ENCODE measurements at regions not wholly inside any gene's neighbourhood (a gene's known extent, or its start where the extent isn't known, plus 50 kb on each side); places are given as distances from the start of the nearest gene placed in this dataset.

DNA sequence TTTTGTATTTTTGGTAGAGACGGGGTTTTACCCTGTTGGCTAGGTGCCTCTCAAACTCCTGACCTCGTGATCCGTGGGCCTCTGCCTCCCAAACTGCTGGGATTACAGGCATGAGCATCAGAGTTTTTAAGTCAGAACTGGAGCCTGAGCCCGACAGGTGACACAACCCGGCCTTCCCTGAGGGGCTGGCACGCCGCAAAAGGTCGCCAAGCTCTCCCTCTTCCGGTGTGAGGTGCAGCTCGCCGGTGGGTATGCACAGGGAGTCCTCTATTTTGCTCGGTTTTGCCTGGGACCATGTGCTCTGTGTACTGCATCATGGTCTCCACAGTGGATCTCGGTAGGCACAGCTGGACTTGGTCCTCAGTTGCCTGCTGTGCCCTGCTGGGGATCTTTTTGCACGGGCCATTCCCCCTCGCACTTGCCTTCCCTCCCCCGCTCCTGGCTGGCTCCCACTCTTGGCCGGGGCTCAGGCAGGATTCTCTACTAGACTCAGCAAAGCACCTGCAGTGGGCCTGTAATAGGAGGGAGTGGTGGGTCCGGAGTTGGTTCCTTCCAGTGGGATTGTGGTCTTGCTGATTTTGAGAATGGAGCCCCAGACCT, 101.2 kb upstream of the KLF13 start:
- no peak for ATAC-seq (replicated peaks in 6 of 8)
- H3K4me3 ChIP-seq, result no peak overlapping the region
- H3K27ac ChIP-seq, result no peak overlapping the region
- in situ Hi-C loops (cut with MboI; ENCODE audit: low pct_unique_long_range_greater_than_20kb in 2 of 9, low sequenced_read_pairs in 9 of 9, unreplicated experiment in 9 of 9), result no loop called here
- WGBS, 10 experiments, result 40 to 100% (median 96%) methylated on average over 1 to 9 of the region's 18 CpGs; no CpG with 5 or more reads in 3 of the 10 experiments
- peaks cover 16 to 18% of the 10 kb centered on the region in 2 donors for H3K4me1 ChIP-seq (replicated peaks in 1 of 2)

DNA sequence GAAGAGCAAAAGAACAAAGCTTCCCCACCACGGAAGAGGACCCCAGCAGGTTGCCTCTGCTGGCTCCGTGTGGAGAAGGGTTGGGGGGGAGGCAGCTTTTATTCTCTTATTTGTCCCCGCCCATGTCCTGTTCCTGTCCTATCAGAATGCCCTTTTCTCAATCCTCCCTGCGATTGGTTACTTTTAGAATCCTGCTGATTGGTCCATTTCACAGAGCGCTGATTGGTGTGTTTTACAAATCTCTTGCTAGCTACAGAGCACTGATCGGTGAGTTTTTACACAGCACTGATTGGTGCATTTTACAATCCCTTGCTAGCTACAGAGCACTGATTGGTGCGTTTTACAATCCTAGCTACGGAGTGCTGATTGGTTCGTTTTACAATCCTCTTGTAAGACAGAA, 100.6 kb upstream of the KLF13 start:
- H3K4me3 ChIP-seq, result no peak overlapping the region
- no peak for ATAC-seq (replicated peaks in 6 of 8)
- in situ Hi-C loops (cut with MboI; ENCODE audit: low pct_unique_long_range_greater_than_20kb in 2 of 9, low sequenced_read_pairs in 9 of 9, unreplicated experiment in 9 of 9), result no loop called here
- 84 to 100% (median 94%) methylated on average over 1 to 9 of the region's 9 CpGs; no CpG with 5 or more reads in 3 of the 10 experiments for WGBS, 10 experiments
- peaks cover 15 to 16% of the 10 kb centered on the region in 2 donors for H3K4me1 ChIP-seq (replicated peaks in 1 of 2)
- no peak overlapping the region for H3K27ac ChIP-seq

DNA sequence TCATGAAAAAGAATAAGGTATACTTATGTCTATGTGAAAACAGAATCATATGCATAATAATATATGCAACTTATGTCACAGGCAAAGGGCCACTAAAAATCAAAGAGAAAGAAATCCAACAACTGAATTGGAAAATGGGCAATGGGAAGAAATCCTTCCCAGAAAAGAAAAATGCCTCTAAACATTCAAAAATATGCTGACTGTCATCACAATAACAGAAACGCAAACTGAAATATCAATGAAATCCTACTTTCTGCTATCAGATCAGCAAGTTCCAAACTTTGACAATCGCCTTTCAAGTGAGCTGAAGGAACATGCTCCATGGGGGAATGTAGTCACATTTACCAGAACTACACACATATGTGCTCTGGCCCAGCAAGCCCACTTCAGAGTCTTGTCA, 99.4 kb upstream of the KLF13 start:
- no peak overlapping the region for H3K27ac ChIP-seq
- in situ Hi-C loops (cut with MboI; ENCODE audit: low pct_unique_long_range_greater_than_20kb in 2 of 9, low sequenced_read_pairs in 9 of 9, unreplicated experiment in 9 of 9), result no loop called here

DNA sequence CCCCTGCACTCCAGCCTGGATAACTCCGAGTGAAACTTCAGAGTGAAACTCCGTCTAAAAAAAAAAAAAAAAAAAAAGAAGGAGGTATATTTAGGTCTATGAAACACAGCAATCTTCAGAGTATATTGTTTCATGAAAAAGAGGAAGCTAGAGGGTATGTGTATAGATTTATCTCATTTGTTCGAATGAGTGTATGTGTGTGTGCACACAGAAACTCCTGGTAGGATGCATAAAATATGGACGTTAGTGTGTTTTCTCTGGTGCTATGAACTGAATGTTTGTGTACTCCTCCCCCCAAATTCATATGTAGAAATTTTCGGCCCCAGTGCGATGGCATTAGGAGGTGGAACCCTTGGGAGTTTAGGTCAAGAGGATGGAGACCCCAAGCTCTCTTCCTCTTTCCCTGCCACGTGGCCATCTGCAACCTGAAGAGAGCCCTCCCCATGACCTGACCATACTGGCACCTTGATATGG, 98.6 kb upstream of the KLF13 start:
- H3K4me1 ChIP-seq (replicated peaks in 1 of 2), result peaks cover 10 to 15% of the 10 kb centered on the region in 2 donors
- H3K4me3 ChIP-seq, result no peak overlapping the region
- in situ Hi-C loops (cut with MboI; ENCODE audit: low pct_unique_long_range_greater_than_20kb in 2 of 9, low sequenced_read_pairs in 9 of 9, unreplicated experiment in 9 of 9), result no loop called here
- 19 to 93% (median 73%) methylated on average over 1 to 7 of the region's 7 CpGs for WGBS, 10 experiments
- ATAC-seq (replicated peaks in 6 of 8), result no peak
- no peak overlapping the region for H3K27ac ChIP-seq

More for the DNA sequence above, 99.4 kb upstream of the KLF13 start:
- peaks cover 10 to 15% of the 10 kb centered on the region in 2 donors for H3K4me1 ChIP-seq (replicated peaks in 1 of 2)
- no peak overlapping the region for H3K4me3 ChIP-seq
- no peak for ATAC-seq (replicated peaks in 6 of 8)
- 35 to 92% (median 83%) methylated on average over 1 to 2 of the region's 2 CpGs; no CpG with 5 or more reads in 1 of the 10 experiments for WGBS, 10 experiments

DNA sequence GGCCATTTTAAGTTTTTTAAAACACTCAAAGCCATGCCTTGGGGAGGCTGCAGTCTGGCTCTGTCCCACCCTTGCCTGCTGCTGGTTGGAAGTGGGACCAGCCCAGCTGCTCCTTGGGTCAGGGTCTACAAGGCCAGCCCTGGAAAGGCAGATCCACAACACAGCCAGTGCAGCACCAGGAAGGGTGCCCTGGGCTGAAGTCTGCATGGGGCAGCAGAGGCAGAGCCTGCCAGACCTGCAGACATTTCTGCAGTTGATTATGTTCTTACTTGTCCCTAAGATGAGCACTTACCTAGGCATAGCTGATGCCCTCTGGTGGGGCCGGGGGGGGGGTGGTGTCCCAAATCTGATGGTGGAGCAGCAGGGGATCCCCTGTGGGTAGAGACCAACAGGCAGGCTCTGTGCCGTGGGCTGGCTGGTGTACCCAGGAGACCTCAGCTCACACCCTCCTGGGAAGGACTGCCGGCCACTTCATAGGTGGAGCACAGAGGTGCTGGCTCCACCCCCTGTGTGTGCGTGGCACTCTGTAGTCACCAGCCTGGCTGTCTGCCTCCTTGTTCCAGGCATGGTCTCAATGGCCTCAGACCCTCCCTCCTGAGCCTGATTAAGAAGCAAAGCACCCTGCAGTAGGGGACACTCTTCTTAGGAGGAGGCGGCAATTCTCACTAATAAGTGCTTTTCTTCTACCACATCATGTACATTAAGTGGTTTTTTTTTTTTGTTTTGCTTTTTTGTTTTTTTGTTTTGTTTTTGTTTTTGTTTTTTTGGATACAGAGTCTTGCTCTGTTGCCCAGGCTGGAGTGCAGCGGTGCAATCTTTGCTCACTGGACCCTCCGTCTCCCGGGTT, 97.4 kb upstream of the KLF13 start:
- Histone ChIP-seq H3K4me1 (replicated peaks in 1 of 2) (peaks cover 0 to 8% of the 10 kb centered on the region in 2 donors), H3K4me3 (no peak overlapping the region), H3K27ac (no peak overlapping the region)
- ATAC-seq (replicated peaks in 6 of 8), result peak; percentile 62 to 94 (median 82)
- WGBS, 10 experiments, result 90 to 100% (median 98%) methylated on average over 1 to 5 of the region's 8 CpGs; no CpG with 5 or more reads in 3 of the 10 experiments
- in situ Hi-C loops (cut with MboI; ENCODE audit: low pct_unique_long_range_greater_than_20kb in 2 of 9, low sequenced_read_pairs in 9 of 9, unreplicated experiment in 9 of 9), result no loop called here

DNA sequence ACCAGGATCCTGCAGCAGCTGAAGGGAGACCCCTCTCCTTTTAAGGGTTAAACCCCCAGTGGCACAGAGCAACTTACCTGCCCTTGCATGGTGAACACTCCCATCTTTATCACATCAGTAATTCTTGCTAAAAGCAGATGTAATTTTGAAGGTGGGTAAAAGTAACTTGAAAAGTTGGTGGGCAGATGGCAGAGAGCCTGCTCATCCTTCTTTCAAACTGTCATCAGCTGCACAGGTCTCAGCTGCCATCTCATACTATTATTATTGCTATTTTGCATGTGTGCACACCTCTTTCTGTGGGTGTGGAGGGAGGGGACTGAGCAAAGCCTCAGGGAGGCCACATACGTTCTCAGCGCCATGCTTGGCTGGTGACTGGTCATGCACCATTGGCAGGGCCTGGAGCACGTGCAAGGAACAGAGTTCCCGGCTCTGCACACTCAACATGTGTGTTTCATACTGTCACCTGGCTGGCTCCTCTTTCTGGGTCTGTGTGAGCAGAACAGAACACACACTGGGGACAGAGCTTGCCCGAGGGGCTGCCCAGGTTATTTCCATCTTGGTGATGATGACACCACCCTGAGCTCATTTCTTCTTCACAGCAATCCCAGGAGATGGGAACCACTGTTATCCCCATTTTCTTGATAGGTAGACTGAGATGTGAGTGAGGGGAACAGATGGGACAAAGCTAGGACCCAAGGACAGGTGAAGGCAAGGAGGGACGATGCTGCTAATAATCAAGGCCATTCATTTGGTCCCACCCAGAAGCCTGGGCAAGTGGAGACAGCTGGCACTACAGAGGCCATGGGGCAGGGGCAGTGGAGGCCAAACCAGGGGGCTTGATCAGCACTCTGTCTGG, 95.8 kb upstream of the KLF13 start:
- WGBS, 10 experiments, result 20 to 80% (median 70%) methylated on average over 1 to 3 of the region's 6 CpGs; no CpG with 5 or more reads in 6 of the 10 experiments
- ATAC-seq (replicated peaks in 6 of 8), result peak in 1 of 8 experiments; percentile 22
- H3K4me3 ChIP-seq, result no peak overlapping the region
- H3K27ac ChIP-seq, result no peak overlapping the region
- in situ Hi-C loops (cut with MboI; ENCODE audit: low pct_unique_long_range_greater_than_20kb in 2 of 9, low sequenced_read_pairs in 9 of 9, unreplicated experiment in 9 of 9), result no loop called here
- H3K4me1 ChIP-seq (replicated peaks in 1 of 2), result peaks cover 4 to 5% of the 10 kb centered on the region in 2 donors

DNA sequence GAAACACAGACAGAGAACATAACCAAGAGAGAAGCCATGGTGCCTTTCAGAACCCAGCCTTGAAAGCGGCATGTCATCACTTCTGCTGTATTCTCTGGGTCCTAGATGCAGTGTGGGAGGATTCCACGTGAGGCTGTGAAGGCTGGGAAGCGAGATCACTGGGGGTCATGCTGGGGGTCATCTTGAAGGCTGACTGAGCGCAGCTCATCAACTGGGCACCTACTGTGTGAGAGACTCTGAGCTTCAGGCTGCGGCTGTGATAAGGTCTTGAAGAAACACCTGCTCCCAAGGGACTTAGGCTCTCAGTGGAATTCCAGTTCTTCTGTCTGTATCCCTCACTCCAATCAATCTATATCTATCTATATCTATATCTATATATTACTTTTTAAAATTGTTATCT, 91.8 kb upstream of the KLF13 start:
- peaks cover 17 to 18% of the 10 kb centered on the region in 2 donors for H3K4me1 ChIP-seq (replicated peaks in 1 of 2)
- in situ Hi-C loops (cut with MboI; ENCODE audit: low pct_unique_long_range_greater_than_20kb in 2 of 9, low sequenced_read_pairs in 9 of 9, unreplicated experiment in 9 of 9), result no loop called here
- ATAC-seq (replicated peaks in 6 of 8), result no peak
- no peak overlapping the region for H3K27ac ChIP-seq
- H3K4me3 ChIP-seq, result no peak overlapping the region
- 0 to 100% (median 98%) methylated on average over 1 to 4 of the region's 5 CpGs; no CpG with 5 or more reads in 4 of the 10 experiments for WGBS, 10 experiments

DNA sequence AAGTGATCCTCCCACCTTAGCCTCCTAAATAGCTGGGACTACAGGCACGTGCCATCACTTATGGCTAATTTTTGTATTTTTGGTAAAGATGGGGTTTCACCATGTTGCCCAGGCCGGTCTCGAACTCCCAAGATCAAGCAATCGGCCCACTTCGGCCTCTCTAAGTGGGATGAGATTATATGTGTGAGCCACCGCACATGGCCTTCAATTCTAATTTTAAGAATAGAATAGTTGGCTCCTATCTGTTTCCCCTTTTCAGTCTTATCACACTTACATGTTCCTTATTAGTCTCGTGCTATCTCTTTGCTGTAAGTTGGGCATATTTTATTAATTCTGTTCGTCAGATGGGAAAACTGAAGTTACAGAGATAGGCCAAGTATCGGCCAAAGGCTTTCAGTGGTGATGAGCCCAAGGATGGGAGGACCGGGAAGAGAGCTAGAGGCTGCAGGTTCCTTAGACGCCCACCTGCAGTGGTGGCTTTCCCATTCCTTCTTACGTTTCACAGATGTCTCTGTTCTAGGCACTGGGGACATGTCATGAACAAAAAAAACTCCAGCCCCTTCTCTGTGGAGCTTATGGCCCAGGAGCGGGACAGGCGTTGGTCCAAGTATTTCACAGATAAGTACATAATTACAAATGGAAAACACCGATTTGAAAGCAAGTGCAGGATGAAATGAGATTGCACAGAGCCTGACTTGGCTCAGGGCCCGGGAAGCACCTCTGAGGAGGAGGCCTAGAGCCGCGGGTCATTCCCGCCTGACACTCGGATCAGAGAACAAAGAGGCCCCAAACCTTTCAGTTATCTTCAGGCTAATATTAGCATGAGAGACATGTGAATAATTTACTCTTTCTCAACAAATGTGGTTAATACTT, 91.1 kb upstream of the KLF13 start:
- in situ Hi-C loops (cut with MboI; ENCODE audit: low pct_unique_long_range_greater_than_20kb in 2 of 9, low sequenced_read_pairs in 9 of 9, unreplicated experiment in 9 of 9), result no loop called here
- Histone ChIP-seq H3K4me1 (replicated peaks in 1 of 2) (peaks cover 17 to 18% of the 10 kb centered on the region in 2 donors), H3K4me3 (no peak overlapping the region), H3K27ac (peak overlapping the region; percentile 34 to 75)
- 61 to 97% (median 83%) methylated on average over 2 to 15 of the region's 20 CpGs for WGBS, 10 experiments
- peak; percentile 5 to 49 (median 30) for ATAC-seq (replicated peaks in 6 of 8)

DNA sequence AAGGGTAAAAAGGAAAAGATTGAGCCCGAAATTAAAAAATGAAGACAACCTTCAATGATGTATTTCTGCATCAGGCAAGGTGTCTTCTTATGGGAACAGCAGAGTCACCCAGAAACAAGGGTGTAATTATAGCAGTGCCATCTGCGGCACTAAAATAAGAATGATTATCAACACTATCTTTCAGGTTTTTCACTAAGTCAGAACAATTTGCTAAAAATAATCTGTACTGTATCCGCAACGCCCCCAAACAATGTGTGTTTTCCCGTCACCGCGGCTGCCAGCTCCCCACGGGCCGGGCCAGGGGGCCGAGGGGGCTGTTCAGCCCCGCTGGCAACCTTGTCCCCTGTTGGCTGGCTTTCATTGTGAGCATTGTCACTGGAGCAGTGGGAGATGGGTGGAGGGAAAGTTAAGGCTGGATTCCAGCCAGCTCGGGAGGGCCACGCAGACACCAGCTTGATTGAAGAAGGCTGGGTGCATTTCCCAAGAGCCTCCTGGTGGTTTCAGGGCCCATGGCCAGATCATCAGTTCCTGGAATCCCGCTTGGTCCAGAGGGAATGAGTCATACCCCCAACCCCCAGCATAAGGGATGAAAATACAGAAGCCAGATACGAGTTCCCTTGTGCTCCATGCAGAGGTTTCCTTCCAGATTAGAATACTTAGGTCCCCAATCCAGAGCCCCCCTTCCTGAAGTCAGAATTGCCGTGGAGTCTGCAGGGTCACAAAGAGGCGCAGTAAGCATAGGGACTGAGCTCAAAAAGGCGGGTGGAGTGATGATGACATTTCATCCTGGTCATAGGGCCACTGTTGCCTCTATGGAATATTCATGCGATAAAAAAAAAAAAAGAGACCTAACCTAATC, 90.2 kb upstream of the KLF13 start:
- H3K27ac ChIP-seq, result peak overlapping the region; percentile 34 to 75
- ATAC-seq (replicated peaks in 6 of 8), result peak; percentile 92 to 97 (median 94)

DNA sequence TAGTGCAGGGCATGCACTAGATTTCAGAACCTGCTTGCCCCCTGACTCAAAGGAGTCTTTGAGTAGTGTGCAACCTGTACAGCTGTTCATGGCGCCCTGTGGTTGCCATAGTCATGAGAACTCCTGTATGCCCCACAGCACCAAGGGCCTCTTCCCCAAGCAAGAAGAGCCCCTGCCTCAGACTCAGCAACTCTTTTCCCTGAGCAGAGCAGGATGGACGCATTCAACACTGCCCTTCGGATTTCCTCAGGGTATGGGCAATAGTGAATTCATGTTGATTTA, 89.7 kb upstream of the KLF13 start:
- H3K27ac ChIP-seq, result peak overlapping the region in 1 of 2 donors; percentile 34
- 58 to 100% (median 91%) methylated on average over 1 to 3 of the region's 3 CpGs; no CpG with 5 or more reads in 3 of the 10 experiments for WGBS, 10 experiments
- ATAC-seq (replicated peaks in 6 of 8), result no peak

More for the DNA sequence above, 90.2 kb upstream of the KLF13 start:
- in situ Hi-C loops (cut with MboI; ENCODE audit: low pct_unique_long_range_greater_than_20kb in 2 of 9, low sequenced_read_pairs in 9 of 9, unreplicated experiment in 9 of 9), result no loop called here
- 6 to 93% (median 43%) methylated on average over 1 to 13 of the region's 19 CpGs; no CpG with 5 or more reads in 1 of the 10 experiments for WGBS, 10 experiments
- peaks cover 17 to 18% of the 10 kb centered on the region in 2 donors for H3K4me1 ChIP-seq (replicated peaks in 1 of 2)
- H3K4me3 ChIP-seq, result no peak overlapping the region

DNA sequence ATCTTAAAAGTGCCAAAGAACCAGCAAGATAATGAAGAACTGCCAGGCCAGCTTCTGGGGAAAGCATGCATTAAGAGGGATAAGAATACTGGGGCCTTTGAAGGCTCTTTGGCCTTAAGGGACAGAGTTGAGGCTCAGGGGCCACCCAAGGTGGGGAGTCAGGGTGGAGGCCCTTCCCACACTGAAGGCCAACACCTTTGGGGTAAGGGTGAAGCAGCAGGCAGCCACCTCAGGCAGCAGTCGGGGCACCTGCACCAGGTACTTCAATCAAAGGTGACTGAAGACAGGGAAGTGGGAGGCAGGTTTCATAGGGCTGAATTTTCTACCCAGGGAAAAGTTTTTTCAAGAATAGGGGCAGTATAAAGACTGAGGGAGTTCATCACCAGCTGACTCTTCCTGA, 87.7 kb upstream of the KLF13 start:
- WGBS, 10 experiments, result 38 to 67% (median 67%) methylated on average over 1 of the region's 1 CpG; no CpG with 5 or more reads in 7 of the 10 experiments
- H3K4me1 ChIP-seq (replicated peaks in 1 of 2), result peaks cover 17 to 18% of the 10 kb centered on the region in 2 donors
- ATAC-seq (replicated peaks in 6 of 8), result no peak
- in situ Hi-C loops (cut with MboI; ENCODE audit: low pct_unique_long_range_greater_than_20kb in 2 of 9, low sequenced_read_pairs in 9 of 9, unreplicated experiment in 9 of 9), result no loop called here
- no peak overlapping the region for H3K4me3 ChIP-seq
- no peak overlapping the region for H3K27ac ChIP-seq

More for the DNA sequence above, 89.7 kb upstream of the KLF13 start:
- Histone ChIP-seq H3K4me1 (replicated peaks in 1 of 2) (peaks cover 17 to 18% of the 10 kb centered on the region in 2 donors), H3K4me3 (no peak overlapping the region)
- in situ Hi-C loops (cut with MboI; ENCODE audit: low pct_unique_long_range_greater_than_20kb in 2 of 9, low sequenced_read_pairs in 9 of 9, unreplicated experiment in 9 of 9), result no loop called here
